Motor neuron (in vitro differentiated cells): ENCODE measurements at regions not wholly inside any gene's neighbourhood (a gene's known extent, or its start where the extent isn't known, plus 50 kb on each side); places are given as distances from the start of the nearest gene placed in this dataset.
"Not testable (repeated sequence)": the region's sequence is repeated elsewhere in the genome, so short reads cannot be mapped to it uniquely, and the experiment has no call there.

Experiments
- ATAC-seq, 8 experiments: fragments of 200-7000 bp; cut with Tn5 transposase; replicated peaks in 6 of 8; 2 replicates each; pipeline ENCODE4 v1.8.0; 2021; ENCODE audit warnings: mild to moderate bottlenecking in 8 of 8, moderate library complexity in 8 of 8
- H3K27ac ChIP-seq, 2 donors: fragments of 250-450 bp; sonication (Bioruptor Pico); 2 replicates each; pipeline ENCODE4 v1.9.0; 2021; ENCODE audit warnings: antibody characterized with exemption in 2 of 2, mild to moderate bottlenecking in 2 of 2, moderate library complexity in 1 of 2
- H3K4me1 ChIP-seq, 2 donors: fragments of 250-450 bp; sonication (Bioruptor Pico); replicated peaks in 1 of 2; 2 replicates each; pipeline ENCODE4 v1.6.1; 2021; ENCODE audit warnings: antibody characterized with exemption in 2 of 2, mild to moderate bottlenecking in 2 of 2, moderate library complexity in 1 of 2
- H3K4me3 ChIP-seq, 5 donors: fragments of 250-450 bp; sonication (Bioruptor Pico); 2 replicates each; pipeline ENCODE4 v1.9.0; 2021; ENCODE audit warnings: antibody characterized with exemption in 5 of 5, mild to moderate bottlenecking in 5 of 5, moderate library complexity in 4 of 5
- WGBS, 10 experiments: fragments of 450-650 bp; shearing (Covaris generic); methylation state at CpG; one replicate each; pipeline ENCODE4 v1.0.0; 2022; 5-methylcytosine and 5-hydroxymethylcytosine counted together
- in situ Hi-C, 9 experiments: fragments of 400-800 bp; cut with MboI; loops; one replicate each; pipeline ENCODE4 v1.15.0; 2021; ENCODE audit warnings: low sequenced_read_pairs in 9 of 9, low pct_unique_long_range_greater_than_20kb in 2 of 9; ENCODE audit not compliant: unreplicated experiment in 9 of 9

DNA sequence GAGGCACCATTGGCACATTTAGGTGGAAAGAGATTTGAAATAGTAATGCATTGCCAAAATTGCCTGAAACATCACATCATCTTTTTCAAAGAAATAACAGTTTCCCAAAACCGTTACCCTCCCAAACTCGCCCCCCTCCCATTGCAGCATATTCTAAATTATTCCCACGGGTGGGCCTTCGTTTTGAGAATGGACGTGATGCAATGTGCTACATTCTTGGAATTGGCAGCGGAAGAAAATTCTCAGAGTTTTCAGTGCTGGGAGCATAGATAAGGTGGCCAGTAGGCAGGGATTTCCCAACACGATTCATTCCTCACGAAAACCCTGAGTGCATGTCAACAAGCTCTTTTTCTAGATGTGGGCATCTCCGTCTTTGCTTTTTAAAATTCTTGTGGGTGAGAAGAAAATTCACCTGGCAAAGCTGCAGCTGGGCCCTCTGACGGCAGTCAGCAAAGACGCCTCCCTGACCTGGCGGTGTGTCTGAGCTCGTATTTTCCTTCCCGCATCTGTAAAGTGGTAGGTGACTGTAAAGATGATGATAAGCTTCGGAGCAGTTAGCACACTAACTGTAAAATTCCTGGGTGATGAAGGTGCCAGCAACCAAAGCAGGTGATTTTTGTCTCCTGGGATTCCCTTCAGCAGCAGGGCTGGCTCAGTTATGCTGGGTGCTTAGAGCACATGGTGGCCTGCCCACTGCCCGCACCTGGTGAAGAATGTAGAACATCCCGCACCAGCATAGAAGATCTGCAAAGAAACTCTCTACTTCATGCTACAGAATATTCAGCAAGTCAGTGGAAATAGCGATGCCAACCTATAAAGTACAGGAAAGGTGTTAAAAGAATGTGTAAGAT is 141.9 kb upstream of the KLF6 start:
- Histone ChIP-seq H3K4me1 (no peaks in the 10 kb centered on the region), H3K27ac (no peak overlapping the region), H3K4me3 (no peak overlapping the region)
- 52 to 100% (median 82%) methylated on average over 1 to 13 of the region's 18 CpGs for WGBS, 10 experiments
- in situ Hi-C loops: no loop called here
- no peak for ATAC-seq

- in situ Hi-C loops: no loop called here
- no peaks in the 10 kb centered on the region for H3K4me1 ChIP-seq
- H3K27ac ChIP-seq: no peak overlapping the region
- no peak overlapping the region for H3K4me3 ChIP-seq
- no peak for ATAC-seq
- WGBS, 10 experiments: 56 to 97% (median 85%) methylated on average over 2 to 4 of the region's 4 CpGs; no CpG with 5 or more reads in 3 of the 10 experiments
Observed at GRCh38 chr10:3926258-3926657, 141.2 kb upstream of the KLF6 start.

DNA sequence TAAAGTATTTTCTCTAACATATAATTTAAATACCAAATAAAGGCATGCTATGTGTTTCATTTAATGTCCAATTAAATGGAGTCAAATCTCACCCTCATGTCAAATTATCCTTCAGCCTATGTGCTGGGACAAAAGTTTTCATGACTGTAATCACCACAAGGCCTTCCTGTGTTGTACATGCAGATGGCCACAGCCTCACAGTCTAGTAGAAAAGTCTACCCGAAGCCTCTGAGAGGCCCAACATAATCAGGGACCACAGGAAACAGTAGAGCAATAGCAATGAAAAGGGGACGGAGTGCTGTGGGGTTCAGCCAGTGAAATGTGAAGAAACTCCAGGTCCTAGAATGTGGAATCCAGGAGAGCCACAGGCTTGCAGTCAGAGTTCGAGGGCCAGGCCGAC is 140.2 kb upstream of the KLF6 start:
- ATAC-seq: no peak
- Histone ChIP-seq H3K4me1 (no peaks in the 10 kb centered on the region), H3K4me3 (no peak overlapping the region), H3K27ac (no peak overlapping the region)
- in situ Hi-C loops: no loop called here
- WGBS, 10 experiments: 93 to 100% (median 100%) methylated on average over 1 to 4 of the region's 4 CpGs; no CpG with 5 or more reads in 1 of the 10 experiments

GRCh38 chr10:3924344-3924743 is 139.3 kb upstream of the KLF6 start:
- Histone ChIP-seq H3K4me1 (peaks cover 3 to 7% of the 10 kb centered on the region in 2 donors), H3K27ac (no peak overlapping the region), H3K4me3 (no peak overlapping the region)
- WGBS, 10 experiments: 21 to 100% (median 71%) methylated on average over 3 to 5 of the region's 5 CpGs; no CpG with 5 or more reads in 4 of the 10 experiments
- in situ Hi-C loops: no loop called here
- ATAC-seq: peak in 7 of 8 experiments; percentile 56 to 98 (median 78)

- in situ Hi-C loops: no loop called here
- Histone ChIP-seq H3K27ac (no peak overlapping the region), H3K4me3 (no peak overlapping the region), H3K4me1 (peaks cover 3 to 8% of the 10 kb centered on the region in 2 donors)
- WGBS, 10 experiments: 0 to 100% (median 63%) methylated on average over 1 to 3 of the region's 4 CpGs; no CpG with 5 or more reads in 4 of the 10 experiments
- ATAC-seq: no peak
Observed at GRCh38 chr10:3923033-3923432, 138.0 kb upstream of the KLF6 start.

GRCh38 chr10:3919709-3920308 is 134.8 kb upstream of the KLF6 start:
- H3K27ac ChIP-seq: peak overlapping the region; percentile 5 to 50
- 0 to 20% (median 0%) methylated on average over 1 to 3 of the region's 3 CpGs; no CpG with 5 or more reads in 2 of the 10 experiments for WGBS, 10 experiments
- in situ Hi-C loops: no loop called here
- H3K4me3 ChIP-seq: no peak overlapping the region
- ATAC-seq: peak in 4 of 8 experiments; percentile 33 to 62 (median 38)
- H3K4me1 ChIP-seq: peaks cover 3 to 8% of the 10 kb centered on the region in 2 donors

DNA sequence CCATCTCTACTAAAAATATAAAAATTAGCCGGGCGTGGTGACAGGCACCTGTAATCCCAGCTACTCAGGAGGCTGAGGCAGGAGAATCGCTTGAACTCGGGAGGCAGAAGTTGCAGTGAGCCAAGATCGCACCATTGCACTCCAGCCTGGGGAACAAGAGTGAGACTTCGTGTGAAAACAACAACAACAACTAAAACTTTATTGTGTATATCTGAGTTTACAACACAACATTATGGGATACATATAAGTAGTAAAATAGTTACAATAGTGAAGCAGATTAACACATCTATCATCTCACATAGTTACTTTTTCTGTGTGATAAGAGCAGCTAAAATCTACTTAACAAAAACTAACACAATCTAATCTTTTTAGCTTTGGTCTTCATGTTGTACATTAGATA is 132.4 kb upstream of the KLF6 start:
- H3K27ac ChIP-seq, in situ Hi-C loops, H3K4me1 ChIP-seq, H3K4me3 ChIP-seq, ATAC-seq: not testable (repeated sequence)
- 20 to 100% (median 80%) methylated on average over 1 to 6 of the region's 6 CpGs; no CpG with 5 or more reads in 3 of the 10 experiments for WGBS, 10 experiments

GRCh38 chr10:3914733-3915132 is 129.7 kb upstream of the KLF6 start:
- H3K4me1 ChIP-seq: peaks cover 5 to 14% of the 10 kb centered on the region in 2 donors
- WGBS, 10 experiments: 20 to 100% (median 52%) methylated on average over 1 to 5 of the region's 5 CpGs; no CpG with 5 or more reads in 2 of the 10 experiments
- ATAC-seq: no peak
- in situ Hi-C loops: no loop called here
- H3K4me3 ChIP-seq: no peak overlapping the region
- H3K27ac ChIP-seq: no peak overlapping the region

GRCh38 chr10:3911713-3912442 is 126.9 kb upstream of the KLF6 start:
- peak in 1 of 8 experiments; percentile 76 for ATAC-seq
- Histone ChIP-seq H3K27ac (no peak overlapping the region), H3K4me1 (peaks cover 0 to 11% of the 10 kb centered on the region in 2 donors), H3K4me3 (no peak overlapping the region)
- in situ Hi-C loops: no loop called here
- 20 to 100% (median 67%) methylated on average over 2 to 11 of the region's 13 CpGs; no CpG with 5 or more reads in 1 of the 10 experiments for WGBS, 10 experiments

DNA sequence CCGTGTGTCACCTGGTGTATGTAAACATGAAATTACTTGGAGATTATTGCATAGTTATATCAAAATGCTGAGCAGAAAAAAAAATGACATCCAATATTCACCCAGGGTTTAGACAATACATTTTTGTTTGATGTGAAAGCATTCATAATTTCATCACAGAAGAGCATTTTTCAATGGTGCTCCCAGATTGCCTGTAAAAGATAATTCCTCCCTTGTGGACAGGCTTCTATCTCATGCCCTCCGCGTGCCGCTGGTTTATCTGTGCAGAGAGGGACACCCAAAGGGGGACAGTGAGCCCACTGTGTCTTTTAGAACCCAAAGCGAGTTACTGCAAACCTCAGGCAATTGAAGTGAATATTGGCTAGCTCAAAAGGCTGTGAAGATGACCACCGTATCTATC is 126.2 kb upstream of the KLF6 start:
- Histone ChIP-seq H3K4me3 (no peak overlapping the region), H3K4me1 (peaks cover 0 to 11% of the 10 kb centered on the region in 2 donors), H3K27ac (no peak overlapping the region)
- ATAC-seq: no peak
- in situ Hi-C loops: no loop called here
- 50 to 100% (median 90%) methylated on average over 1 to 6 of the region's 6 CpGs; no CpG with 5 or more reads in 1 of the 10 experiments for WGBS, 10 experiments

DNA sequence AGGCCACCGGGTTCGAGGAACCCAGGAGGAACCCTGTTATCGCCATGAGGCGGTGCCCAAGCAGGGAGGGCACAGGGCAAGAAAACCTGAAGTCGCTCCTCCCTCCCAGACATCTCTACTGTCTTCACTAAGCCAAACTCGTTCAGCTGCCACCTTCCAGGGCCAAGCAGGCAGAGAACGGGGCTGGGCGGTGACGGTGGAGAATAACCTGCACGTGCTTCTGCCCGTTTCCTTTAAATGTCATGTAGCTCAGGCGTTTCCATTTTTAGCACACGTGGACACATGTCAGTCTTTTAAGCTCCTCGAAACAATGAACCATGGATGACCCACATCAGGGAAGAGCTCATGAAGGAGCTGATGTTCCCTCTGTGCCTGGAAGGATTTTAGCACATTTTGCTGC is 124.3 kb upstream of the KLF6 start:
- ATAC-seq: no peak
- Histone ChIP-seq H3K4me3 (no peak overlapping the region), H3K4me1 (peaks cover 0 to 11% of the 10 kb centered on the region in 2 donors), H3K27ac (no peak overlapping the region)
- in situ Hi-C loops: no loop called here
- 60 to 100% (median 100%) methylated on average over 1 to 13 of the region's 14 CpGs; no CpG with 5 or more reads in 3 of the 10 experiments for WGBS, 10 experiments

DNA sequence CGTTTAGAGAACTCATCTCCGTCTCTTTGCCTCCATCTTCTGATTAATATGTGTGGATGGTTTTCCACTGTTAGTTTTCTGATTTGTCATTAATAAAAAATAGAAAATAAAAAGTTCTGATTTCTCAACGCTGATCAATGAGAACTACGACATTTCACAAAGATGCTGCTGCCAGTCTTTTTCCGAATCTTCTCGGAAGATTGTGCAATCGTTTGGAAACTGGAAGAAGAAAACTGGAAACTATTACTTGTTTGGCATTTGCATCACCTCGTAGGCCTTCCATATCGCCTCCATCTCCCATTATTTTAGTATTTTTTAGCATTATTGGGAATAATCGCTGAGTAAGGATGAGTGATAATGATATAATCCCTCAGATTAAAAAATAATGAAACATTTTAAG is 123.2 kb upstream of the KLF6 start:
- in situ Hi-C loops: no loop called here
- 9 to 95% (median 81%) methylated on average over 4 to 10 of the region's 10 CpGs for WGBS, 10 experiments
- Histone ChIP-seq H3K4me3 (no peak overlapping the region), H3K4me1 (peaks cover 0 to 11% of the 10 kb centered on the region in 2 donors), H3K27ac (no peak overlapping the region)
- no peak for ATAC-seq

DNA sequence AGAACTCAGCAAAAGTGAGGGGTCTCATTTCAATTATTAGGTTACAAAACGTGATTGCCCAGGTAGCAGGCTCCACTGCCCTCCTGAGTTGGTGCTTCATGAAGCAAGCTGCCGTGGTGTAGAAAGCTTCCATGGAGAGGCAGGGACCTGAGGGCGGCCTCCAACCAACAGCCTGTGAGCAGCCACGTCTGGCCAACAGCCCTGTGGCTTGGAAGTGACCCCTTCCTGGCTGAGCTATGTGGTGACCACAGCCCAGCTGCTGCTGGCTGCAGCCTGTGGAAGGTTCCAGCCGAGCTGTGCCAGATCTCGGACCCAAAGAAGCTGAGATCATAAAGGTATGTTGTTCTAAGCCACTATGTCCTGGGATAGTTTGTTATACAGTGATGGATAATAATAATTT is 122.5 kb upstream of the KLF6 start:
- WGBS, 10 experiments: 20 to 100% (median 100%) methylated on average over 1 to 2 of the region's 6 CpGs; no CpG with 5 or more reads in 5 of the 10 experiments
- no peak for ATAC-seq

More for the DNA sequence above, 122.5 kb upstream of the KLF6 start:
- Histone ChIP-seq H3K4me1 (peaks cover 0 to 13% of the 10 kb centered on the region in 2 donors), H3K4me3 (no peak overlapping the region), H3K27ac (no peak overlapping the region)
- in situ Hi-C loops: no loop called here
